LNCAP (cell line): ENCODE measurements at regions not wholly inside any gene's neighbourhood (a gene's known extent, or its start where the extent isn't known, plus 50 kb on each side); places are given as distances from the start of the nearest gene placed in this dataset.

Experiments
- CTCF ChIP-seq: fragments of 450-650 bp; IDR thresholded peaks from 2 replicates; pipeline ENCODE4 v1.5.1; 2017; ENCODE audit warnings: mild to moderate bottlenecking

- TF ChIP-seq CTCF: no peak
These were observed 229.8 kb upstream of the ADAMTS5 start for GRCh38 chr21:27196651-27197050.

GRCh38 chr21:27192281-27192949 lies 225.5 kb upstream of the ADAMTS5 start:
- no peak for TF ChIP-seq CTCF

GRCh38 chr21:27190601-27191000 lies 223.7 kb upstream of the ADAMTS5 start:
- no peak for TF ChIP-seq CTCF

- TF ChIP-seq CTCF: no peak
These were observed 223.0 kb upstream of the ADAMTS5 start for GRCh38 chr21:27189870-27190269.

- TF ChIP-seq CTCF: no peak
These were observed 206.2 kb upstream of the ADAMTS5 start for GRCh38 chr21:27173053-27173452.

GRCh38 chr21:27171707-27172106 lies 204.8 kb upstream of the ADAMTS5 start:
- TF ChIP-seq CTCF: no peak

- no peak for TF ChIP-seq CTCF
These were observed 201.2 kb upstream of the ADAMTS5 start for GRCh38 chr21:27168084-27168483.
